Adrenal gland (tissue), 5 donors: ENCODE measurements at regions not wholly inside any gene's neighbourhood (a gene's known extent, or its start where the extent isn't known, plus 50 kb on each side); places are given as distances from the start of the nearest gene placed in this dataset.

ENCODE experiments used
- CTCF ChIP-seq, 6 experiments: fragments of 450-650 bp in 4 of 6; fragments of 200-600 bp in 2 of 6; sonication (generic) in 1 of 6; IDR thresholded peaks; 1 replicate in 5 of 6; 2 replicates in 1 of 6; pipeline versions ENCODE4 v1.5.1 to v1.8.0; 2016 to 2021; ENCODE audit warnings: antibody characterized with exemption in 6 of 6, mild to moderate bottlenecking in 2 of 6, moderate library complexity in 1 of 6
- POLR2A ChIP-seq, 2 donors: fragments of 450-650 bp; IDR thresholded peaks; one replicate each; pipeline ENCODE4 v1.6.1; 2017; ENCODE audit warnings: antibody characterized with exemption in 2 of 2, mild to moderate bottlenecking in 2 of 2, moderate library complexity in 1 of 2
- donor health status: DM: no; HTN: no; CAD: no.

GRCh38 chr5:56310711-56311204 lies 77.6 kb upstream of the ANKRD55 start:
- TF ChIP-seq CTCF (IDR thresholded peaks at IDR 0.05) (no peak), POLR2A (IDR thresholded peaks at IDR 0.05) (no peak)
